IPS-20b (cell line): ENCODE measurements at regions not wholly inside any gene's neighbourhood (a gene's known extent, or its start where the extent isn't known, plus 50 kb on each side); places are given as distances from the start of the nearest gene placed in this dataset.

ENCODE experiments used
- H3K27ac ChIP-seq: one replicate; pipeline ENCODE4 v1.5.1; 2013; ENCODE audit warnings: low read length
- H3K27me3 ChIP-seq: 2 replicates; pipeline ENCODE4 v1.6.1; 2013; ENCODE audit warnings: mild to moderate bottlenecking, low read length, inconsistent platforms; ENCODE audit not compliant: insufficient read depth
- H3K36me3 ChIP-seq: 2 replicates; pipeline ENCODE4 v1.6.1; 2013; ENCODE audit warnings: low read depth, mild to moderate bottlenecking, inconsistent platforms, low read length, moderate library complexity; ENCODE audit not compliant: insufficient read depth
- H3K4me1 ChIP-seq: 2 replicates; pipeline ENCODE4 v1.6.1; 2013; ENCODE audit warnings: mild to moderate bottlenecking, control low read depth, inconsistent platforms, low read length, moderate library complexity; ENCODE audit not compliant: insufficient read depth
- H3K4me3 ChIP-seq: 2 replicates; pipeline ENCODE4 v1.5.1; 2013; ENCODE audit warnings: mild to moderate bottlenecking, low read length, inconsistent platforms
- H3K9ac ChIP-seq: 2 replicates; pipeline ENCODE4 v1.6.1; 2013; ENCODE audit warnings: low read depth, mild to moderate bottlenecking, inconsistent platforms, low read length, moderate library complexity
- H3K9me3 ChIP-seq: 2 replicates; pipeline ENCODE4 v1.6.1; 2013; ENCODE audit warnings: mild to moderate bottlenecking, low read depth, low read length, inconsistent platforms; ENCODE audit not compliant: insufficient read depth

- no peak overlapping the region for H3K27ac ChIP-seq
These were observed 384.9 kb upstream of the ROBO1 start for GRCh38 chr3:80152692-80153091.

GRCh38 chr3:80142714-80143113 is 374.9 kb upstream of the ROBO1 start:
- Histone ChIP-seq H3K36me3 (no peaks in the 10 kb centered on the region), H3K27me3 (no peaks in the 10 kb centered on the region), H3K4me1 (no peaks in the 10 kb centered on the region), H3K4me3 (no peak overlapping the region), H3K9me3 (no peaks in the 10 kb centered on the region; the same call in 1 of the 2 replicates), H3K9ac (no peak overlapping the region), H3K27ac (no peak overlapping the region)

More at GRCh38 chr3:80152692-80153091, 384.9 kb upstream of the ROBO1 start:
- H3K4me1 ChIP-seq = no peaks in the 10 kb centered on the region
- H3K4me3 ChIP-seq = no peak overlapping the region
- H3K36me3 ChIP-seq = no peaks in the 10 kb centered on the region
- no peak overlapping the region for H3K9ac ChIP-seq
- no peaks in the 10 kb centered on the region for H3K9me3 ChIP-seq
- H3K27me3 ChIP-seq = no peaks in the 10 kb centered on the region

- Histone ChIP-seq H3K4me1 (no peaks in the 10 kb centered on the region), H3K4me3 (no peak overlapping the region), H3K9ac (no peak overlapping the region), H3K27ac (no peak overlapping the region), H3K36me3 (no peaks in the 10 kb centered on the region), H3K27me3 (no peaks in the 10 kb centered on the region), H3K9me3 (no peaks in the 10 kb centered on the region; the same call in 1 of the 2 replicates)
These were observed 373.8 kb upstream of the ROBO1 start for GRCh38 chr3:80141557-80141956.

- H3K4me1 ChIP-seq = no peaks in the 10 kb centered on the region
- H3K9ac ChIP-seq = no peak overlapping the region
These were observed 348.5 kb upstream of the ROBO1 start for GRCh38 chr3:80116281-80116680.

GRCh38 chr3:80114694-80115093 is 346.9 kb upstream of the ROBO1 start:
- Histone ChIP-seq H3K27me3 (no peaks in the 10 kb centered on the region), H3K9ac (no peak overlapping the region), H3K4me1 (no peaks in the 10 kb centered on the region), H3K36me3 (no peaks in the 10 kb centered on the region), H3K27ac (no peak overlapping the region), H3K9me3 (no peaks in the 10 kb centered on the region), H3K4me3 (no peak overlapping the region)

More at GRCh38 chr3:80116281-80116680, 348.5 kb upstream of the ROBO1 start:
- no peaks in the 10 kb centered on the region for H3K27me3 ChIP-seq
- H3K27ac ChIP-seq = no peak overlapping the region
- H3K36me3 ChIP-seq = no peaks in the 10 kb centered on the region
- no peak overlapping the region for H3K4me3 ChIP-seq
- no peaks in the 10 kb centered on the region for H3K9me3 ChIP-seq

GRCh38 chr3:80113331-80113730 is 345.5 kb upstream of the ROBO1 start:
- Histone ChIP-seq H3K27me3 (no peaks in the 10 kb centered on the region), H3K9me3 (no peaks in the 10 kb centered on the region), H3K27ac (no peak overlapping the region), H3K4me3 (no peak overlapping the region), H3K9ac (no peak overlapping the region), H3K4me1 (no peaks in the 10 kb centered on the region), H3K36me3 (no peaks in the 10 kb centered on the region)

GRCh38 chr3:80099559-80100066 is 331.8 kb upstream of the ROBO1 start:
- Histone ChIP-seq H3K9ac (no peak overlapping the region), H3K36me3 (no peaks in the 10 kb centered on the region), H3K4me3 (no peak overlapping the region), H3K27me3 (no peaks in the 10 kb centered on the region), H3K4me1 (no peaks in the 10 kb centered on the region), H3K27ac (no peak overlapping the region), H3K9me3 (no peaks in the 10 kb centered on the region)

GRCh38 chr3:80097674-80098073 is 329.9 kb upstream of the ROBO1 start:
- H3K27ac ChIP-seq = no peak overlapping the region
- no peak overlapping the region for H3K9ac ChIP-seq
- no peak overlapping the region for H3K4me3 ChIP-seq
- no peaks in the 10 kb centered on the region for H3K27me3 ChIP-seq
- H3K36me3 ChIP-seq = no peaks in the 10 kb centered on the region
- no peaks in the 10 kb centered on the region for H3K4me1 ChIP-seq
- no peaks in the 10 kb centered on the region for H3K9me3 ChIP-seq

- Histone ChIP-seq H3K4me3 (no peak overlapping the region), H3K36me3 (no peaks in the 10 kb centered on the region), H3K27me3 (no peaks in the 10 kb centered on the region), H3K9ac (no peak overlapping the region), H3K4me1 (no peaks in the 10 kb centered on the region), H3K9me3 (no peaks in the 10 kb centered on the region), H3K27ac (no peak overlapping the region)
These were observed 329.1 kb upstream of the ROBO1 start for GRCh38 chr3:80096909-80097308.

GRCh38 chr3:80094589-80094988 is 326.8 kb upstream of the ROBO1 start:
- Histone ChIP-seq H3K36me3 (no peaks in the 10 kb centered on the region), H3K4me1 (no peaks in the 10 kb centered on the region), H3K27ac (no peak overlapping the region), H3K4me3 (no peak overlapping the region), H3K9me3 (no peaks in the 10 kb centered on the region), H3K27me3 (no peaks in the 10 kb centered on the region), H3K9ac (no peak overlapping the region)

GRCh38 chr3:80087767-80088166 is 320.0 kb upstream of the ROBO1 start:
- no peak overlapping the region for H3K27ac ChIP-seq

GRCh38 chr3:80086426-80086825 is 318.6 kb upstream of the ROBO1 start:
- Histone ChIP-seq H3K9me3 (no peaks in the 10 kb centered on the region), H3K36me3 (no peaks in the 10 kb centered on the region), H3K4me1 (no peaks in the 10 kb centered on the region), H3K27ac (no peak overlapping the region), H3K27me3 (no peaks in the 10 kb centered on the region), H3K4me3 (no peak overlapping the region), H3K9ac (no peak overlapping the region)

More at GRCh38 chr3:80087767-80088166, 320.0 kb upstream of the ROBO1 start:
- no peaks in the 10 kb centered on the region for H3K27me3 ChIP-seq
- H3K4me1 ChIP-seq = no peaks in the 10 kb centered on the region
- H3K9ac ChIP-seq = no peak overlapping the region
- no peaks in the 10 kb centered on the region for H3K9me3 ChIP-seq
- H3K36me3 ChIP-seq = no peaks in the 10 kb centered on the region
- no peak overlapping the region for H3K4me3 ChIP-seq
